Spleen (tissue), 11 donors: ENCODE measurements at regions not wholly inside any gene's neighbourhood (a gene's known extent, or its start where the extent isn't known, plus 50 kb on each side); places are given as distances from the start of the nearest gene placed in this dataset.

Experiments
- DNase-seq: peaks from one replicate; pipeline ENCODE4 v3.0.0-alpha.2; 2020
- H3K27ac ChIP-seq, 8 donors: fragments of 200-600 bp; sonication (generic) in 7 of 8; 1 replicate in 4 of 8; 2 replicates in 4 of 8; pipeline versions ENCODE4 v1.5.0 to v1.8.0; 2016 to 2021; ENCODE audit warnings: inconsistent platforms in 4 of 8, mild to moderate bottlenecking in 4 of 8, moderate library complexity in 1 of 8
- H3K27me3 ChIP-seq, 7 donors: fragments of 200-600 bp; sonication (generic) in 6 of 7; replicated peaks in 1 of 7; 1 replicate in 4 of 7; 2 replicates in 3 of 7; pipeline versions ENCODE4 v1.5.0 to v1.8.0; 2016 to 2021; ENCODE audit warnings: inconsistent platforms in 3 of 7, mild to moderate bottlenecking in 1 of 7
- H3K36me3 ChIP-seq, 6 donors: fragments of 200-600 bp; sonication (generic) in 5 of 6; 1 replicate in 4 of 6; 2 replicates in 2 of 6; pipeline versions ENCODE4 v1.5.0 to v1.8.0; 2016 to 2021; ENCODE audit warnings: inconsistent platforms in 2 of 6
- H3K4me1 ChIP-seq, 6 donors: fragments of 200-600 bp; sonication (generic) in 5 of 6; 1 replicate in 3 of 6; 2 replicates in 3 of 6; pipeline versions ENCODE4 v1.5.0 to v1.8.0; 2016 to 2021; ENCODE audit warnings: inconsistent platforms in 3 of 6
- H3K4me3 ChIP-seq, 8 donors: fragments of 200-600 bp; sonication (generic) in 7 of 8; 1 replicate in 4 of 8; 2 replicates in 4 of 8; pipeline versions ENCODE4 v1.5.0 to v1.8.0; 2016 to 2021; ENCODE audit warnings: inconsistent platforms in 4 of 8, mild to moderate bottlenecking in 4 of 8, moderate library complexity in 2 of 8
- H3K9me3 ChIP-seq, 8 donors: fragments of 200-600 bp; sonication (generic) in 7 of 8; 1 replicate in 4 of 8; 2 replicates in 4 of 8; pipeline versions ENCODE4 v1.5.0 to v1.8.0; 2016 to 2021; ENCODE audit warnings: inconsistent platforms in 4 of 8
- CTCF ChIP-seq, 11 experiments: fragments of 200-600 bp in 7 of 11; fragments of 450-650 bp in 4 of 11; sonication (generic) in 4 of 11; IDR thresholded peaks in 8 of 11; conservative IDR thresholded peaks in 3 of 11; 1 replicate in 7 of 11; 2 replicates in 4 of 11; pipeline versions ENCODE4 v1.4.0 to v1.8.0; 2016 to 2021; ENCODE audit warnings: antibody characterized with exemption in 11 of 11, inconsistent platforms in 4 of 11, mild to moderate bottlenecking in 1 of 11
- POLR2A ChIP-seq, 3 donors: fragments of 450-650 bp; IDR thresholded peaks; one replicate each; pipeline ENCODE4 v1.5.1; 2017; ENCODE audit warnings: antibody characterized with exemption in 3 of 3, mild to moderate bottlenecking in 1 of 3
- POLR2AphosphoS5 ChIP-seq, 3 donors: sonication (generic); formaldehyde crosslinking; IDR thresholded peaks; one replicate each; pipeline ENCODE4 v1.5.1; 2017; ENCODE audit warnings: antibody characterized with exemption in 3 of 3
- WGBS, 5 donors: extraction: QIAGEN DNeasy Blood & Tissue Kit in 3 of 5; methylation state at CpG; one replicate each; pipeline versions ENCODE4 v1.1.5 to v1.1.7; 2013 to 2018; 5-methylcytosine and 5-hydroxymethylcytosine counted together
- intact Hi-C: fragments of 100-400 bp; cut with DNase I; formaldehyde crosslinking; loops from one replicate; pipeline ENCODE4 v1.15.0; 2023; ENCODE audit warnings: low total_unique reads
- donor health status: healthy with polysubstance abuse.
- donor health status: DM: no; HTN: no; CAD: no; lungs with moderate emphysema.
- donor health status: DM: no; HTN: no; CAD: no.
- donor health status: Bipolar disorder and iron deficiency.
- donor health status: healthy.
- donor health status: DM: no; HTN: no; CAD: no.
- donor health status: DM: yes; HTN: yes; CAD: no.

- DNase-seq: peak; percentile 91
- Histone ChIP-seq H3K27ac (peak overlapping the region; percentile 66 to 83 (median 72)), H3K4me3 (peak overlapping the region in 1 of 8 donors; percentile 19), H3K9me3 (peaks cover 0 to 25% (median 18%) of the 10 kb centered on the region in 8 donors), H3K36me3 (no peaks in the 10 kb centered on the region), H3K27me3 (peaks cover 0 to 47% (median 0%) of the 10 kb centered on the region in 7 donors), H3K4me1 (peaks cover 22 to 64% (median 54%) of the 10 kb centered on the region in 6 donors)
- WGBS, 5 donors: 23 to 45% (median 30%) methylated on average over 8 to 15 of the region's 15 CpGs
- no peak for TF ChIP-seq POLR2A (IDR thresholded peaks at IDR 0.05)
- peak; percentile 52 to 78 (median 63) for TF ChIP-seq POLR2AphosphoS5 (IDR thresholded peaks at IDR 0.05)
- no peak for TF ChIP-seq CTCF (IDR thresholded peaks at IDR 0.05 in 8 of 11, conservative IDR thresholded peaks at IDR 0.05 in 3 of 11)
- intact Hi-C loops: no loop called here
Observed at GRCh38 chr2:8534729-8535468, 147.0 kb upstream of the ID2 start.

GRCh38 chr2:8535469-8535795 is 146.4 kb upstream of the ID2 start:
- peak overlapping the region in 1 of 8 donors; percentile 14 for H3K4me3 ChIP-seq
- H3K27ac ChIP-seq: peak overlapping the region; percentile 66 to 83 (median 72)
- TF ChIP-seq POLR2A (IDR thresholded peaks at IDR 0.05): no peak
- TF ChIP-seq POLR2AphosphoS5 (IDR thresholded peaks at IDR 0.05): no peak
- no peak for TF ChIP-seq CTCF (IDR thresholded peaks at IDR 0.05 in 8 of 11, conservative IDR thresholded peaks at IDR 0.05 in 3 of 11)
- DNase-seq: no peak
- no peaks in the 10 kb centered on the region for H3K36me3 ChIP-seq
- WGBS, 5 donors: 35 to 64% (median 59%) methylated on average over 4 to 9 of the region's 9 CpGs
- intact Hi-C loops: no loop called here
- H3K4me1 ChIP-seq: peaks cover 22 to 69% (median 59%) of the 10 kb centered on the region in 6 donors
- peaks cover 0 to 50% (median 0%) of the 10 kb centered on the region in 7 donors for H3K27me3 ChIP-seq
- H3K9me3 ChIP-seq: peaks cover 0 to 25% (median 18%) of the 10 kb centered on the region in 8 donors

- intact Hi-C loops: no loop called here
- Histone ChIP-seq H3K27ac (peak overlapping the region; percentile 66 to 83 (median 72)), H3K27me3 (peaks cover 0 to 54% (median 0%) of the 10 kb centered on the region in 7 donors), H3K4me3 (peak overlapping the region in 1 of 8 donors; percentile 14), H3K4me1 (peaks cover 22 to 75% (median 62%) of the 10 kb centered on the region in 6 donors), H3K36me3 (no peaks in the 10 kb centered on the region), H3K9me3 (peaks cover 0 to 20% (median 13%) of the 10 kb centered on the region in 8 donors)
- TF ChIP-seq CTCF (IDR thresholded peaks at IDR 0.05 in 8 of 11, conservative IDR thresholded peaks at IDR 0.05 in 3 of 11): no peak
- no peak for TF ChIP-seq POLR2A (IDR thresholded peaks at IDR 0.05)
- no peak for TF ChIP-seq POLR2AphosphoS5 (IDR thresholded peaks at IDR 0.05)
- WGBS, 5 donors: 39 to 54% (median 45%) methylated on average over 19 of the region's 19 CpGs
- peak; percentile 79 for DNase-seq
Observed at GRCh38 chr2:8535821-8536685, 145.8 kb upstream of the ID2 start.
